HEK293T (cell line): ENCODE measurements at regions not wholly inside any gene's neighbourhood (a gene's known extent, or its start where the extent isn't known, plus 50 kb on each side); places are given as distances from the start of the nearest gene placed in this dataset.

Experiments used
- ARNT ChIP-seq: fragments of 450-650 bp; IDR thresholded peaks from 2 replicates; pipeline ENCODE4 v1.6.1; 2017; ENCODE audit warnings: mild to moderate bottlenecking
- BHLHE40 ChIP-seq: fragments of 450-650 bp; IDR thresholded peaks from 2 replicates; pipeline ENCODE4 v1.6.1; 2016; ENCODE audit warnings: mild to moderate bottlenecking, moderate library complexity, borderline replicate concordance
- ELF4 ChIP-seq: fragments of 450-650 bp; IDR thresholded peaks from 2 replicates; pipeline ENCODE4 v1.6.1; 2017; ENCODE audit warnings: antibody characterized with exemption
- FOXM1 ChIP-seq: fragments of 450-650 bp; IDR thresholded peaks from 2 replicates; pipeline ENCODE4 v1.6.1; 2017; ENCODE audit warnings: mild to moderate bottlenecking, borderline replicate concordance
- HDGF ChIP-seq: fragments of 450-650 bp; IDR thresholded peaks from 2 replicates; pipeline ENCODE4 v1.6.1; 2017; ENCODE audit warnings: antibody characterized with exemption, borderline replicate concordance
- L3MBTL2 ChIP-seq: fragments of 450-650 bp; conservative IDR thresholded peaks from 2 replicates; pipeline ENCODE4 v1.6.1; 2016; ENCODE audit warnings: mild to moderate bottlenecking
- LEF1 ChIP-seq: fragments of 450-650 bp; IDR thresholded peaks from 2 replicates; pipeline ENCODE4 v1.6.1; 2017; ENCODE audit warnings: mild to moderate bottlenecking, borderline replicate concordance
- ZNF384 ChIP-seq: fragments of 450-650 bp; IDR thresholded peaks from 2 replicates; pipeline ENCODE4 v1.6.1; 2016

DNA sequence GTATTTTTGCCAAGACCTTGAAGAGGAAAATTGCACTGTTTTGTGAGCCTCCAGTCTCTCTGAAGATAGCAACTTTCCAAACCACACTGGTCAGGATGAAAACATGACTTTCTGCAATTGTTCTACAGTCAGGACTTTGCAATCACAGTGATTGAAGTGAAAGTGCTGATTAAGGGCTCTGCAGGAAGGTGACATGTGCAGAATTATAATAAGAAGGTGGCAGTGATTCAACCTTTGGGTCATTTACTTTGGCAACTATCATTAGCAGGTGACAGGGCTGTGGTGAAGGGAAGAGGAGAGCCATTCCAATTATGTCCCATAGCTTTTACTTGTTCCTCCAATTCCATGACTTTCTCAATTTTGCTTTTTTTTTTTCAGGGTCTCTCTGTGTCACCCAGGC lies 350.0 kb upstream of the FZD8 start:
- TF ChIP-seq ZNF384, result no peak
- no peak for TF ChIP-seq ARNT
- no peak for TF ChIP-seq ELF4
- no peak for TF ChIP-seq BHLHE40
- no peak for TF ChIP-seq LEF1
- no peak for TF ChIP-seq FOXM1
- TF ChIP-seq HDGF, result no peak
- no peak for TF ChIP-seq L3MBTL2
